ENCODE measurements at regions not wholly inside any gene's neighbourhood (a gene's known extent, or its start where the extent isn't known, plus 50 kb on each side); places are given as distances from the start of the nearest gene placed in this dataset.

GRCh38 chr10:30207485-30208052 lies 141.5 kb downstream of the MTPAP start:
- no peak overlapping the region for H3K4me3 ChIP-seq (ENCODE audit: low read length)
- no peaks in the 10 kb centered on the region for H3F3A ChIP-seq (ENCODE audit: insufficient read depth, low read length, poor library complexity, severe bottlenecking)
- no peak overlapping the region for H3K9ac ChIP-seq (ENCODE audit: low read length)
- no peaks in the 10 kb centered on the region for H3K27me3 ChIP-seq (ENCODE audit: insufficient read depth, low read depth, low read length)
- no peaks in the 10 kb centered on the region for H4K20me1 ChIP-seq (ENCODE audit: insufficient read depth)
- no peaks in the 10 kb centered on the region for H3K9me3 ChIP-seq (ENCODE audit: low read length)
- TF ChIP-seq POLR2AphosphoS5 (IDR thresholded peaks at IDR 0.05) (no peak), MXI1 (conservative IDR thresholded peaks at IDR 0.05; ENCODE audit: poor library complexity, severe bottlenecking) (no peak), CTCF (IDR thresholded peaks at IDR 0.05; ENCODE audit: poor library complexity, severe bottlenecking) (no peak), EP300 (conservative IDR thresholded peaks at IDR 0.05; ENCODE audit: poor library complexity, severe bottlenecking) (no peak), REST (IDR thresholded peaks at IDR 0.05; ENCODE audit: borderline replicate concordance) (no peak), SMC3 (conservative IDR thresholded peaks at IDR 0.05; ENCODE audit: poor library complexity) (no peak), EZH2 (IDR thresholded peaks at IDR 0.05; ENCODE audit: borderline replicate concordance, insufficient read depth, low read length, poor library complexity, severe bottlenecking) (no peak), TAF1 (IDR thresholded peaks at IDR 0.05; ENCODE audit: low read depth) (no peak), RAD21 (conservative IDR thresholded peaks at IDR 0.05) (no peak)
- no peaks in the 10 kb centered on the region for H3K79me2 ChIP-seq (replicated peaks; ENCODE audit: insufficient read depth, low read length)
- no peak overlapping the region for H3K4me2 ChIP-seq (ENCODE audit: low read length)
- no peaks in the 10 kb centered on the region for H3K9me2 ChIP-seq (ENCODE audit: insufficient read depth, low read length)
- H3K27ac ChIP-seq (ENCODE audit: low read length), result no peak overlapping the region
- no peak overlapping the region for H2AFZ ChIP-seq (ENCODE audit: low read depth, low read length)
- H3K36me3 ChIP-seq (ENCODE audit: insufficient read depth, low read length), result no peaks in the 10 kb centered on the region

- Histone ChIP-seq H3K27me3 (ENCODE audit: insufficient read depth, low read depth, low read length) (no peaks in the 10 kb centered on the region), H4K20me1 (ENCODE audit: insufficient read depth) (no peaks in the 10 kb centered on the region), H3K4me2 (ENCODE audit: low read length) (no peak overlapping the region), H3K4me3 (ENCODE audit: low read length) (no peak overlapping the region), H3F3A (ENCODE audit: insufficient read depth, low read length, poor library complexity, severe bottlenecking) (no peaks in the 10 kb centered on the region), H3K9ac (ENCODE audit: low read length) (no peak overlapping the region), H3K9me3 (ENCODE audit: low read length) (no peaks in the 10 kb centered on the region), H3K27ac (ENCODE audit: low read length) (no peak overlapping the region), H3K36me3 (ENCODE audit: insufficient read depth, low read length) (no peaks in the 10 kb centered on the region), H3K9me2 (ENCODE audit: insufficient read depth, low read length) (no peaks in the 10 kb centered on the region), H2AFZ (ENCODE audit: low read depth, low read length) (no peak overlapping the region), H3K79me2 (replicated peaks; ENCODE audit: insufficient read depth, low read length) (no peaks in the 10 kb centered on the region)
- TF ChIP-seq REST (IDR thresholded peaks at IDR 0.05; ENCODE audit: borderline replicate concordance) (no peak), EZH2 (IDR thresholded peaks at IDR 0.05; ENCODE audit: borderline replicate concordance, insufficient read depth, low read length, poor library complexity, severe bottlenecking) (no peak), CTCF (IDR thresholded peaks at IDR 0.05; ENCODE audit: poor library complexity, severe bottlenecking) (no peak), SMC3 (conservative IDR thresholded peaks at IDR 0.05; ENCODE audit: poor library complexity) (no peak), POLR2AphosphoS5 (IDR thresholded peaks at IDR 0.05) (no peak), RAD21 (conservative IDR thresholded peaks at IDR 0.05) (no peak), TAF1 (IDR thresholded peaks at IDR 0.05; ENCODE audit: low read depth) (no peak), EP300 (conservative IDR thresholded peaks at IDR 0.05; ENCODE audit: poor library complexity, severe bottlenecking) (no peak), MXI1 (conservative IDR thresholded peaks at IDR 0.05; ENCODE audit: poor library complexity, severe bottlenecking) (no peak)
Measured at GRCh38 chr10:30200017-30200415, 140.6 kb upstream of the JCAD start.
